ENCODE measurements at regions not wholly inside any gene's neighbourhood (a gene's known extent, or its start where the extent isn't known, plus 50 kb on each side); places are given as distances from the start of the nearest gene placed in this dataset.
"Not testable (repeated sequence)": the region's sequence is repeated elsewhere in the genome, so short reads cannot be mapped to it uniquely, and the experiment has no call there.

DNA sequence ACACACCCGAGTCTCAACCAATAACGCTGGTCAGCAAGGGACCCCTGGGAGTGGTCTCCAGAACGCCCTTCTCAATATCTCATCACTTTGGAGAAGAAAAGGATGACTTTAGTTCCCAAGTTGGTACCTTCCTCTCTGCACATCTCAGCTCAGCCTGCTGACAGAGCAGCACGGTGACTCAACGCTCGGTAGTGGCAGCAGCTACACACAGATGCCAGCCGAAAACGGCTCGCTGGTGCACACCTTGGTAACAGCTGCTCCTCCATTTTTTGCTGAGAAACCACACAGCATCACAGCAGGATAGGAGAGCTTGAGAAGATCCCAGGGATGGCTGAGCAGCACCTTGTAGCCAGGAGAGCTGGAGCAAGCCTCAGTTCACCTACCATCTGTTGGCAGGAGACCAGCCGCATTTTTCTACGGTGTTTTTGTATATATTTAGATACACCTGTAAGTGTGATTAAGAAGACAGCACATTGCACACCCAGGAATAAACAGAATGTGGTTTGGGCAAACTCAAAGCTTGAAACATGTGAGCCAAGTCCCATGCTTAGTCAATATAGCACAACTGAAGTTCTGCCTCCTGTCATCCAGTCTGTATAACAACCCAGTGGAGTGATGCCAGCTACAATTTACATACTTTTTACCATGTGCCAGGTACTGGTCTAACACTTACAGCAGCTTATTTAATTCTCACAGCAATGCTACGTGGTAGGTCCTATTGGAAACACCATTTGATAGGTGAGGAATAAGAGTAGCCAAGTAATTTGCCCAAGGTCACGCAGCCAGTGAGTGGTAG lies 83.8 kb upstream of the ERCC4 start:
- Histone ChIP-seq H3K36me3 (no peaks in the 10 kb centered on the region), H3K9me3 (no peaks in the 10 kb centered on the region), H3K27ac (no peak overlapping the region), H3K4me3 (no peak overlapping the region), H3K4me1 (no peaks in the 10 kb centered on the region), H3K27me3 (no peaks in the 10 kb centered on the region)
- TF ChIP-seq, protein P1, sequence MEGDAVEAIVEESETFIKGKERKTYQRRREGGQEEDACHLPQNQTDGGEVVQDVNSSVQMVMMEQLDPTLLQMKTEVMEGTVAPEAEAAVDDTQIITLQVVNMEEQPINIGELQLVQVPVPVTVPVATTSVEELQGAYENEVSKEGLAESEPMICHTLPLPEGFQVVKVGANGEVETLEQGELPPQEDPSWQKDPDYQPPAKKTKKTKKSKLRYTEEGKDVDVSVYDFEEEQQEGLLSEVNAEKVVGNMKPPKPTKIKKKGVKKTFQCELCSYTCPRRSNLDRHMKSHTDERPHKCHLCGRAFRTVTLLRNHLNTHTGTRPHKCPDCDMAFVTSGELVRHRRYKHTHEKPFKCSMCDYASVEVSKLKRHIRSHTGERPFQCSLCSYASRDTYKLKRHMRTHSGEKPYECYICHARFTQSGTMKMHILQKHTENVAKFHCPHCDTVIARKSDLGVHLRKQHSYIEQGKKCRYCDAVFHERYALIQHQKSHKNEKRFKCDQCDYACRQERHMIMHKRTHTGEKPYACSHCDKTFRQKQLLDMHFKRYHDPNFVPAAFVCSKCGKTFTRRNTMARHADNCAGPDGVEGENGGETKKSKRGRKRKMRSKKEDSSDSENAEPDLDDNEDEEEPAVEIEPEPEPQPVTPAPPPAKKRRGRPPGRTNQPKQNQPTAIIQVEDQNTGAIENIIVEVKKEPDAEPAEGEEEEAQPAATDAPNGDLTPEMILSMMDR (IDR thresholded peaks at IDR 0.05) = no peak
- DNase-seq (ENCODE audit: low spot score) = no peak

DNA sequence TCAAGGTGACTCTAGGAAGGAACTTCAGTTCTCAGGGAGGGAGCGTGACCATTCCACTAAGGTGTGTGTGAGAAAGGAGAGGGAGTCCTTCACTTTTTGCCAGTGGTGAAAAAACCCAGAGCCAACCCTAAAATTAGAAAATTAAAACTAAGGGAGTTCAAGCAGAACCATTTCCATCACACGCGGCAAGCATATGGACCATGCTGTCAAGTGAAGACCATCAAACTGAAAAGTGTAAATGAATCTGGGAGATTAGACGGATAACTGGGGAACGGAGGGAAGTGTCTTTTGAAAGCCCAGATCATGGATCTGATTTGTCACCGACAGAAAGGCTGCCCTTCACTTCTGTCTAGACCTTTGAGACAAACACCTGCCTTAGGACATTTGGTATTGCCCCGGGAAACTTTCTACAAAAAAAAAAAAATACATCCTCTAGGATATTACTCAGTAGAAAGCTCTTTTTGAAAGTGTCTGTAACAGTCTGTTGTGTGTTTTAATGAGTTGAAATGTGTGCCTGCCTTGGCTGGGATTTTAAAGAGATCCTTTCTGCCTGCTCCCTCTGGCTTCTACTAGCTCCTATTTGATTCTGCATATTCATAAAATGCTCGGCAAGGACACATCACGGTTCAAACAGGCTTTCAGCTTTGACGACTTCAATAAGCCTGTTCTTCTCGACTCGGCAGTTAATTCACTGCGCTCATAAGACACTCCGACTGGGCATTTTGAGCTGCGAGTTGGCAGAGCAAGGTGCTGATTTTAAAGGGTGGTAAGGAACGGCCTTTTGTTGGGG lies 81.4 kb upstream of the ERCC4 start:
- no peaks in the 10 kb centered on the region for H3K9me3 ChIP-seq
- H3K27me3 ChIP-seq = no peaks in the 10 kb centered on the region
- TF ChIP-seq, protein P1 (IDR thresholded peaks at IDR 0.05) = no peak
- H3K27ac ChIP-seq = no peak overlapping the region
- no peaks in the 10 kb centered on the region for H3K36me3 ChIP-seq
- H3K4me1 ChIP-seq = no peaks in the 10 kb centered on the region
- DNase-seq (ENCODE audit: low spot score) = no peak
- no peak overlapping the region for H3K4me3 ChIP-seq

DNA sequence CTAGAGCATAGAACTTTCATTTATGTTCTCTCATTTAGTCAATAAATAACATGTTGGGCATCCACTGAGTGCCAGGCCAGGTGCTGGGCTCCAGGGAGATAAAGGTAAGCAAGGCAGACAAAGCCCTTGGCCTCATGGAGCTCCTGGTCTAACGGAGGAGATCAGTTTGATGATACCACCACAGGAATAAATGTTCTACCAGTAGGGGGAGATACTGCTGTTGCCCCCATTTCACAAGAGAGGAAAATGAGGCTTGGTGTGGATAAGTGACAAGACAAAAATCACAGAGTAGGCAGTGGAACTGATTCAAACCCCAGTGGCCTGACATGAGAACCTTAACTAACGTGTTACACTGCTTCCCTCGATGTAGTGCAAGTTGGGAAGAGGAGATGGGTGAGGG lies 80.4 kb upstream of the ERCC4 start:
- Histone ChIP-seq H3K9me3 (no peaks in the 10 kb centered on the region), H3K27me3 (no peaks in the 10 kb centered on the region), H3K36me3 (no peaks in the 10 kb centered on the region), H3K27ac (no peak overlapping the region), H3K4me3 (no peak overlapping the region), H3K4me1 (no peaks in the 10 kb centered on the region)
- no peak for DNase-seq (ENCODE audit: low spot score)
- TF ChIP-seq, protein P1 (IDR thresholded peaks at IDR 0.05) = no peak

DNA sequence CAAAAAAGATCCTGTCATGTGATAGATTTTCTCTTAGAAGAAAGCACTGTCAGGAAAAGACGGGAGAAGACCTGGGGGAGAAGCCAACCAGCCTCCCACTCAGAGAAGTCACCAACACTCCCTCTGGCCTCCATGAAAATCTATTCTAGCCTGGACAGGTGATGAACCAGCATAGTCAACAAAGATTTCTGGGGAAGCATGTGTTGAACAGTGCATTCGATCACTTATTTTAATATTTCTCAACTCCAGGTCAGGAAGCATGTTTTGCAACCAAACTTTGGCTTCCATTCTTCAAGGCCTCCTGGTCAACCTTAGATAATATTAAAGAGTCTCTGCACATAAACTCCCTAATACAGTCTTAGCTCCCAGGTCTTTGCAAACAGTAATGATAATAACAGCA lies 74.7 kb upstream of the ERCC4 start:
- Histone ChIP-seq H3K27me3 (no peaks in the 10 kb centered on the region), H3K27ac (no peak overlapping the region), H3K4me3 (no peak overlapping the region), H3K36me3 (no peaks in the 10 kb centered on the region), H3K9me3 (peaks cover 0 to 7% of the 10 kb centered on the region in 2 donors), H3K4me1 (no peaks in the 10 kb centered on the region)
- DNase-seq (ENCODE audit: low spot score) = no peak
- TF ChIP-seq, protein P1 (IDR thresholded peaks at IDR 0.05) = no peak

DNA sequence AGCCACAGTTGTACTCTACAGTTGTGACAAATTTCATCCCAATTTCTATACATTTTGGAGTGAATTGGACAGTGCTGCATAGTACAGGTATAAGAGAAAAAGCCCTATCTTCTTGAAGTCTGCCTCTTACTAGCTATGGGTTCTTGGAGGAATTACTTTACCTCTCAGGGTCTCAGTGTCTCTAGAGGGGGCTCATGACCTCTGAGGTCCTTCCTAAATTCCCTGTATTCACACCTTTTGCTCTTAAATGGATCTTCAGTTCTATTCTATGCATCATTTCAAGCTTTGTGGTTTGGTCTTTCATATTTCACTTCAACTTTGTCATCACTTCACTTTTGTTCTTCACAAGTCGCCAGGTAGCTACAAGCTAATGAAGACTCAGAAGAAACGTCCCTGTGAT lies 71.2 kb upstream of the ERCC4 start:
- Histone ChIP-seq H3K9me3 (peaks cover 0 to 7% of the 10 kb centered on the region in 2 donors), H3K4me1 (no peaks in the 10 kb centered on the region), H3K4me3 (no peak overlapping the region), H3K27ac (no peak overlapping the region), H3K27me3 (no peaks in the 10 kb centered on the region), H3K36me3 (no peaks in the 10 kb centered on the region)
- DNase-seq (ENCODE audit: low spot score) = no peak
- TF ChIP-seq, protein P1 (IDR thresholded peaks at IDR 0.05) = no peak

DNA sequence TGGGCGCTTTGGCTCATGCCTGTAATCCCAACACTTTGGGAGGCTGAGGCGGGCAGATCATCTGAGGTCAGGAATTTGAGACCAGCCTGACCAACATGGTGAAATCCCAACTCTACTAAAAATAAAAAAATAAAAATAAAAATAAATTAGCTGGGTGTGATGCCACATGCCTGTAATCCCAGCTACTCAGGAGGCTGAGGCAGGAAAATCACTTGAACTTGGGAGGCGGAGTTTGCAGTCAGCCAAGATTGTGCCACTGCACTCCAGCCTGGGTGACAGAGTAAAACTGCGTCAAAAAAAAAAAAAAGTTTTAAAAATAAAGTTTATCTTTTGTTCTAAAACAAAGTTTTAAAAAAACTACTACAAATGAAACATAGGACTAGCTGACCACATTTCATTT lies 69.8 kb upstream of the ERCC4 start:
- not testable (repeated sequence) for H3K36me3 ChIP-seq

More for the DNA sequence above, 69.8 kb upstream of the ERCC4 start:
- not testable (repeated sequence) for H3K4me1 ChIP-seq; DNase-seq (ENCODE audit: low spot score); H3K27ac ChIP-seq; H3K4me3 ChIP-seq; H3K27me3 ChIP-seq; H3K9me3 ChIP-seq

All from right atrium auricular region (tissue), 2 donors.